Gastroesophageal sphincter (tissue), 3 donors: ENCODE measurements at regions not wholly inside any gene's neighbourhood (a gene's known extent, or its start where the extent isn't known, plus 50 kb on each side); places are given as distances from the start of the nearest gene placed in this dataset.

Experiments
- CTCF ChIP-seq, 4 experiments: fragments of 200-600 bp in 2 of 4; fragments of 450-650 bp in 2 of 4; sonication (generic) in 1 of 4; IDR thresholded peaks; one replicate each; pipeline ENCODE4 v1.5.1; 2017 to 2019; ENCODE audit warnings: antibody characterized with exemption in 4 of 4, mild to moderate bottlenecking in 2 of 4, moderate library complexity in 2 of 4
- POLR2A ChIP-seq, 2 donors: fragments of 450-650 bp; IDR thresholded peaks; one replicate each; pipeline ENCODE4 v1.6.1; 2017; ENCODE audit warnings: antibody characterized with exemption in 2 of 2, mild to moderate bottlenecking in 2 of 2, moderate library complexity in 1 of 2

- TF ChIP-seq CTCF (IDR thresholded peaks at IDR 0.05): no peak
- no peak for TF ChIP-seq POLR2A (IDR thresholded peaks at IDR 0.05)
Measured at GRCh38 chr15:93880358-93880757, 351.0 kb upstream of the MCTP2 start.
